ENCODE measurements at regions not wholly inside any gene's neighbourhood (a gene's known extent, or its start where the extent isn't known, plus 50 kb on each side); places are given as distances from the start of the nearest gene placed in this dataset.

DNA sequence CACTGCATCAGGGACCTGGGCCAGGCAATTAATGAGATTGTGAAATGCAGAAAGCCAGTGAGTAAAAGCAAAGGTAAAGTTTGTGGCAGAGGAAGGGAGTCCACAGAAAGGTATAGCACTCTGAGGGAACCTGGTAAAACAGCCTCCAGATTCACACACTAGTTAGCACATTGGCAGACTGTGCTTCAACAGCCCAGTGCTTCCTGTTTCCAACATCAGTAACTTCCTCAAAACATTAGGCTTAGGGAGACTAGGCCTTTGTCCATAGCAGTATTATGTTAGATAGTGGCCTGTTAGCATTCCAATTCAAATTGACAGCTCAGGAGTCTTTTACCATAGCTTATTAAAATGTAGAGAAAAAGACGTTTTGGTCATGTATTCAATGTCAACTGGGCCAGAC lies 582.6 kb upstream of the ACTRT1 start:
- WGBS (ENCODE audit: extremely low coverage, insufficient read length, low lambda C conversion rate) = no CpG with 5 or more reads among the region's 1 CpG
- H3K14ac ChIP-seq (ENCODE audit: insufficient read depth, low read length) = no peak overlapping the region
- H3K27me3 ChIP-seq (ENCODE audit: insufficient read depth, low read length) = no peaks in the 10 kb centered on the region
- no peaks in the 10 kb centered on the region for H3K79me1 ChIP-seq (ENCODE audit: insufficient read depth, low read depth, low read length, poor library complexity, severe bottlenecking)
- no peak overlapping the region for H4K91ac ChIP-seq (ENCODE audit: insufficient read length, low read depth, low read length)
- H3K56ac ChIP-seq (ENCODE audit: insufficient read length, low read depth, low read length) = no peak overlapping the region
- no peak overlapping the region for H2AK5ac ChIP-seq (ENCODE audit: insufficient read length, low read length)
- H2BK5ac ChIP-seq (ENCODE audit: insufficient read length, low read length) = no peak overlapping the region
- no peak overlapping the region for H3T11ph ChIP-seq (ENCODE audit: low read length)
- no peak overlapping the region for H3K23ac ChIP-seq (ENCODE audit: insufficient read length, low read depth, low read length)
- no peak overlapping the region for H3K4ac ChIP-seq (ENCODE audit: low read depth, low read length)
- H4K8ac ChIP-seq (replicated peaks; ENCODE audit: insufficient read length, low read depth, low read length) = no peak overlapping the region
- H3K9ac ChIP-seq (ENCODE audit: extremely low read depth, insufficient read length, low read length) = no peak overlapping the region
- no peaks in the 10 kb centered on the region; a peak in 2 of 7 replicates for H3K36me3 Mint-ChIP-seq (ENCODE audit: insufficient read depth in 1 of 3, low read depth in 3 of 3)
- no peaks in the 10 kb centered on the region for H3K23me2 ChIP-seq (ENCODE audit: insufficient read length, low read depth, low read length, poor library complexity, severe bottlenecking)
- H3K9me3 Mint-ChIP-seq = peaks cover 5 to 42% of the 10 kb centered on the region in 2 experiments; a peak in 4 of 5 replicates
- no peak overlapping the region for H2BK20ac ChIP-seq (ENCODE audit: low read depth, low read length, poor library complexity, severe bottlenecking)
- H3K9me3 ChIP-seq (ENCODE audit: control insufficient read depth, low read depth, low read length) = no peaks in the 10 kb centered on the region
- no peak overlapping the region for H4K5ac ChIP-seq (ENCODE audit: insufficient read length, low read depth, low read length)
- no peak overlapping the region for H3K27ac ChIP-seq (ENCODE audit: insufficient read length, low read depth, low read length)
- no peak for DNase-seq
- H3K18ac ChIP-seq (ENCODE audit: insufficient read length, low read depth, low read length) = no peak overlapping the region
- TF ChIP-seq, protein P1, sequence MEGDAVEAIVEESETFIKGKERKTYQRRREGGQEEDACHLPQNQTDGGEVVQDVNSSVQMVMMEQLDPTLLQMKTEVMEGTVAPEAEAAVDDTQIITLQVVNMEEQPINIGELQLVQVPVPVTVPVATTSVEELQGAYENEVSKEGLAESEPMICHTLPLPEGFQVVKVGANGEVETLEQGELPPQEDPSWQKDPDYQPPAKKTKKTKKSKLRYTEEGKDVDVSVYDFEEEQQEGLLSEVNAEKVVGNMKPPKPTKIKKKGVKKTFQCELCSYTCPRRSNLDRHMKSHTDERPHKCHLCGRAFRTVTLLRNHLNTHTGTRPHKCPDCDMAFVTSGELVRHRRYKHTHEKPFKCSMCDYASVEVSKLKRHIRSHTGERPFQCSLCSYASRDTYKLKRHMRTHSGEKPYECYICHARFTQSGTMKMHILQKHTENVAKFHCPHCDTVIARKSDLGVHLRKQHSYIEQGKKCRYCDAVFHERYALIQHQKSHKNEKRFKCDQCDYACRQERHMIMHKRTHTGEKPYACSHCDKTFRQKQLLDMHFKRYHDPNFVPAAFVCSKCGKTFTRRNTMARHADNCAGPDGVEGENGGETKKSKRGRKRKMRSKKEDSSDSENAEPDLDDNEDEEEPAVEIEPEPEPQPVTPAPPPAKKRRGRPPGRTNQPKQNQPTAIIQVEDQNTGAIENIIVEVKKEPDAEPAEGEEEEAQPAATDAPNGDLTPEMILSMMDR (conservative IDR thresholded peaks at IDR 0.05) = no peak
- H3K27ac Mint-ChIP-seq = peak overlapping the region in 1 of 3 experiments; percentile 74; a peak in 2 of 7 replicates
- no peak overlapping the region for H3K4me2 ChIP-seq (ENCODE audit: insufficient read depth, insufficient read length, low read length)
- H4K20me1 ChIP-seq (ENCODE audit: control insufficient read depth, insufficient read depth, insufficient read length) = no peaks in the 10 kb centered on the region
- no peak overlapping the region for H2BK120ac ChIP-seq (ENCODE audit: low read depth, low read length, poor library complexity, severe bottlenecking)
- peaks cover 0 to 8% of the 10 kb centered on the region in 2 experiments; a peak in 1 of 4 replicates for H3K4me1 Mint-ChIP-seq
- H2BK15ac ChIP-seq (ENCODE audit: low read depth, low read length) = no peak overlapping the region
- no peaks in the 10 kb centered on the region for H3K4me1 ChIP-seq (ENCODE audit: insufficient read depth, low read length)
- H3K27me3 Mint-ChIP-seq (ENCODE audit: low read depth) = no peaks in the 10 kb centered on the region
- no peak overlapping the region for H2BK12ac ChIP-seq (ENCODE audit: insufficient read length, low read depth, low read length)
- no peaks in the 10 kb centered on the region for H3K79me2 ChIP-seq (ENCODE audit: insufficient read depth, low read length)
- H3K4me3 Mint-ChIP-seq = no peak overlapping the region
- H2AFZ ChIP-seq (ENCODE audit: low read length) = no peak overlapping the region

Measured in H9 (cell line).